HepG2 (cell line): ENCODE measurements at regions not wholly inside any gene's neighbourhood (a gene's known extent, or its start where the extent isn't known, plus 50 kb on each side); places are given as distances from the start of the nearest gene placed in this dataset.

ENCODE experiments used
- DR1 ChIP-seq: sonication (generic); formaldehyde crosslinking; IDR thresholded peaks from 2 replicates; pipeline ENCODE4 v1.8.0; 2021; ENCODE audit warnings: mild to moderate bottlenecking, missing genetic modification reagents, inconsistent platforms
- E2F1 ChIP-seq: sonication (generic); formaldehyde crosslinking; IDR thresholded peaks from 2 replicates; pipeline ENCODE4 v1.5.0; 2020; ENCODE audit warnings: missing genetic modification reagents
- ERF ChIP-seq: IDR thresholded peaks from 2 replicates; pipeline ENCODE4 v1.6.1; 2018; ENCODE audit warnings: missing biosample characterization, missing genetic modification reagents
- FOXK2 ChIP-seq: fragments of 450-650 bp; IDR thresholded peaks from 2 replicates; pipeline ENCODE4 v1.6.1; 2016
- HMG20A ChIP-seq: IDR thresholded peaks from 2 replicates; pipeline ENCODE4 v1.6.1; 2016; ENCODE audit warnings: borderline replicate concordance
- PAF1 ChIP-seq: IDR thresholded peaks from 2 replicates; pipeline ENCODE4 v1.6.1; 2016; ENCODE audit warnings: missing genetic modification reagents, missing compliant biosample characterization
- PAX8 ChIP-seq: sonication (generic); formaldehyde crosslinking; IDR thresholded peaks from 2 replicates; pipeline ENCODE4 v1.8.0; 2022; ENCODE audit warnings: mild to moderate bottlenecking, missing genetic modification reagents, borderline replicate concordance
- RBFOX2 ChIP-seq: fragments of 200-400 bp; formaldehyde crosslinking; IDR thresholded peaks from 2 replicates; pipeline ENCODE4 v1.6.1; 2017; ENCODE audit warnings: low read depth, mild to moderate bottlenecking, low read length
- SOX5 ChIP-seq: IDR thresholded peaks from 2 replicates; pipeline ENCODE4 v1.6.1; 2016; ENCODE audit warnings: borderline replicate concordance
- TP53 ChIP-seq: sonication (generic); formaldehyde crosslinking; conservative IDR thresholded peaks from 2 replicates; pipeline ENCODE4 v1.4.0; 2020; ENCODE audit warnings: missing genetic modification reagents
- ZFP90 ChIP-seq: sonication (generic); formaldehyde crosslinking; IDR thresholded peaks from 2 replicates; pipeline ENCODE4 v1.8.0; 2022; ENCODE audit warnings: missing genetic modification reagents, mild to moderate bottlenecking, inconsistent platforms, borderline replicate concordance
- ZNF121 ChIP-seq: sonication (generic); formaldehyde crosslinking; IDR thresholded peaks from 2 replicates; pipeline ENCODE4 v1.5.0; 2020; ENCODE audit warnings: mild to moderate bottlenecking, missing genetic modification reagents
- ZNF44 ChIP-seq: sonication (generic); formaldehyde crosslinking; IDR thresholded peaks from 2 replicates; pipeline ENCODE4 v1.5.1; 2020; ENCODE audit warnings: mild to moderate bottlenecking, missing genetic modification reagents
- TF ChIP-seq, protein P1 (sequence below), 2 experiments: sonication (generic) in 1 of 2; formaldehyde crosslinking in 1 of 2; IDR thresholded peaks; 2 replicates each; pipeline versions ENCODE4 v1.4.0 to v1.6.1; 2016 to 2020; ENCODE audit warnings: borderline replicate concordance in 1 of 2, low read depth in 1 of 2, mild to moderate bottlenecking in 1 of 2, missing genetic modification reagents in 1 of 2
- TF ChIP-seq, protein P2 (sequence below): sonication (generic); formaldehyde crosslinking; IDR thresholded peaks from 2 replicates; pipeline ENCODE4 v1.4.0; 2020; ENCODE audit warnings: missing genetic modification reagents, borderline replicate concordance

- TF ChIP-seq, protein P1, sequence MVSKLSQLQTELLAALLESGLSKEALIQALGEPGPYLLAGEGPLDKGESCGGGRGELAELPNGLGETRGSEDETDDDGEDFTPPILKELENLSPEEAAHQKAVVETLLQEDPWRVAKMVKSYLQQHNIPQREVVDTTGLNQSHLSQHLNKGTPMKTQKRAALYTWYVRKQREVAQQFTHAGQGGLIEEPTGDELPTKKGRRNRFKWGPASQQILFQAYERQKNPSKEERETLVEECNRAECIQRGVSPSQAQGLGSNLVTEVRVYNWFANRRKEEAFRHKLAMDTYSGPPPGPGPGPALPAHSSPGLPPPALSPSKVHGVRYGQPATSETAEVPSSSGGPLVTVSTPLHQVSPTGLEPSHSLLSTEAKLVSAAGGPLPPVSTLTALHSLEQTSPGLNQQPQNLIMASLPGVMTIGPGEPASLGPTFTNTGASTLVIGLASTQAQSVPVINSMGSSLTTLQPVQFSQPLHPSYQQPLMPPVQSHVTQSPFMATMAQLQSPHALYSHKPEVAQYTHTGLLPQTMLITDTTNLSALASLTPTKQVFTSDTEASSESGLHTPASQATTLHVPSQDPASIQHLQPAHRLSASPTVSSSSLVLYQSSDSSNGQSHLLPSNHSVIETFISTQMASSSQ (IDR thresholded peaks at IDR 0.05; ENCODE audit: low read depth) = peak; percentile 95
- TF ChIP-seq, protein P1 (CRISPR knock-in tag; IDR thresholded peaks at IDR 0.05; ENCODE audit: borderline replicate concordance) = peak; percentile 96
- TF ChIP-seq ZNF44 (CRISPR knock-in tag) = no peak
- TF ChIP-seq PAF1 (CRISPR knock-in tag) = no peak
- no peak for TF ChIP-seq ZNF121 (CRISPR knock-in tag)
- peak; percentile 100 for TF ChIP-seq HMG20A (CRISPR knock-in tag)
- no peak for TF ChIP-seq PAX8 (CRISPR knock-in tag)
- TF ChIP-seq SOX5 (CRISPR knock-in tag) = peak; percentile 89
- TF ChIP-seq TP53 (CRISPR knock-in tag) = no peak
- TF ChIP-seq RBFOX2 = no peak
- TF ChIP-seq E2F1 (CRISPR knock-in tag) = no peak
- TF ChIP-seq ERF (CRISPR knock-in tag) = peak; percentile 58; the same call in 1 of the 2 replicates
- no peak for TF ChIP-seq ZFP90
- TF ChIP-seq FOXK2 = no peak
- TF ChIP-seq DR1 (CRISPR knock-in tag) = no peak
- TF ChIP-seq, protein P2, sequence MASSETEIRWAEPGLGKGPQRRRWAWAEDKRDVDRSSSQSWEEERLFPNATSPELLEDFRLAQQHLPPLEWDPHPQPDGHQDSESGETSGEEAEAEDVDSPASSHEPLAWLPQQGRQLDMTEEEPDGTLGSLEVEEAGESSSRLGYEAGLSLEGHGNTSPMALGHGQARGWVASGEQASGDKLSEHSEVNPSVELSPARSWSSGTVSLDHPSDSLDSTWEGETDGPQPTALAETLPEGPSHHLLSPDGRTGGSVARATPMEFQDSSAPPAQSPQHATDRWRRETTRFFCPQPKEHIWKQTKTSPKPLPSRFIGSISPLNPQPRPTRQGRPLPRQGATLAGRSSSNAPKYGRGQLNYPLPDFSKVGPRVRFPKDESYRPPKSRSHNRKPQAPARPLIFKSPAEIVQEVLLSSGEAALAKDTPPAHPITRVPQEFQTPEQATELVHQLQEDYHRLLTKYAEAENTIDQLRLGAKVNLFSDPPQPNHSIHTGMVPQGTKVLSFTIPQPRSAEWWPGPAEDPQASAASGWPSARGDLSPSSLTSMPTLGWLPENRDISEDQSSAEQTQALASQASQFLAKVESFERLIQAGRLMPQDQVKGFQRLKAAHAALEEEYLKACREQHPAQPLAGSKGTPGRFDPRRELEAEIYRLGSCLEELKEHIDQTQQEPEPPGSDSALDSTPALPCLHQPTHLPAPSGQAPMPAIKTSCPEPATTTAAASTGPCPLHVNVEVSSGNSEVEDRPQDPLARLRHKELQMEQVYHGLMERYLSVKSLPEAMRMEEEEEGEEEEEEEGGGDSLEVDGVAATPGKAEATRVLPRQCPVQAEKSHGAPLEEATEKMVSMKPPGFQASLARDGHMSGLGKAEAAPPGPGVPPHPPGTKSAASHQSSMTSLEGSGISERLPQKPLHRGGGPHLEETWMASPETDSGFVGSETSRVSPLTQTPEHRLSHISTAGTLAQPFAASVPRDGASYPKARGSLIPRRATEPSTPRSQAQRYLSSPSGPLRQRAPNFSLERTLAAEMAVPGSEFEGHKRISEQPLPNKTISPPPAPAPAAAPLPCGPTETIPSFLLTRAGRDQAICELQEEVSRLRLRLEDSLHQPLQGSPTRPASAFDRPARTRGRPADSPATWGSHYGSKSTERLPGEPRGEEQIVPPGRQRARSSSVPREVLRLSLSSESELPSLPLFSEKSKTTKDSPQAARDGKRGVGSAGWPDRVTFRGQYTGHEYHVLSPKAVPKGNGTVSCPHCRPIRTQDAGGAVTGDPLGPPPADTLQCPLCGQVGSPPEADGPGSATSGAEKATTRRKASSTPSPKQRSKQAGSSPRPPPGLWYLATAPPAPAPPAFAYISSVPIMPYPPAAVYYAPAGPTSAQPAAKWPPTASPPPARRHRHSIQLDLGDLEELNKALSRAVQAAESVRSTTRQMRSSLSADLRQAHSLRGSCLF (CRISPR knock-in tag) = no peak
Observed at GRCh38 chr15:69591905-69592508, 139.4 kb downstream of the RPLP1 start (continued).
